K562 (cell line): ENCODE measurements at regions not wholly inside any gene's neighbourhood (a gene's known extent, or its start where the extent isn't known, plus 50 kb on each side); places are given as distances from the start of the nearest gene placed in this dataset.

Experiments used
- ATAC-seq: fragments of 200-7000 bp; cut with Tn5 transposase; 3 replicates; pipeline ENCODE4 v1.9.1; 2020; ENCODE audit warnings: moderate library complexity
- BruUV-seq: library from RNA; stranded (reverse); fragments of 400-500 nt; replicated peaks from 2 replicates; lab custom pipeline; 2021; lab: Mats Ljungman, UMichigan
- CTCF ChIA-PET: fragments of 300-600 bp; formaldehyde crosslinking; extraction: SDS; loops from one replicate; lab custom pipeline; 2021; ENCODE audit warnings: low intra/inter-chr PET ratio; lab: Yijun Ruan, JAX
- POLR2A ChIA-PET: fragments of 300-600, 350-650 bp; sonication (Branson Sonifier 250); formaldehyde crosslinking; extraction: SDS; loops from one replicate; lab custom pipeline; 2021; ENCODE audit warnings: antibody characterized with exemption, inconsistent platforms; lab: Yijun Ruan, JAX
- DNase-seq, 4 experiments: peaks; one replicate each; pipeline versions ENCODE4 v3.0.0 to v3.0.0-alpha.2; 2011 to 2018; ENCODE audit warnings: low spot score in 3 of 4, mixed read lengths in 3 of 4; ENCODE audit errors: extremely low read depth in 1 of 4
- FAIRE-seq: peaks from 2 replicates; lab custom pipeline; 2011; peaks lifted over from hg19 to GRCh38; lab: Jason Lieb, UNC
- H2AFZ ChIP-seq: 2 replicates; pipeline ENCODE4 v1.6.0; 2011; ENCODE audit warnings: low read depth, low read length, control low read depth, inconsistent platforms
- H3K27ac ChIP-seq: fragments of 200-600 bp; 3 replicates; pipeline ENCODE4 v1.8.0; 2011; ENCODE audit warnings: low read depth, mild to moderate bottlenecking, control low read depth, inconsistent platforms, low read length, moderate library complexity, mixed read lengths; ENCODE audit errors: extremely low read depth
- H3K27me3 ChIP-seq, 2 experiments: fragments of 300-600 bp in 1 of 2; 2 replicates in 1 of 2; 3 replicates in 1 of 2; pipeline versions ENCODE4 v1.6.0 to v1.8.0; 2011; ENCODE audit warnings: inconsistent platforms in 2 of 2, low read length in 2 of 2, mild to moderate bottlenecking in 1 of 2, mixed read lengths in 1 of 2, moderate library complexity in 1 of 2; ENCODE audit not compliant: control insufficient read depth in 2 of 2, insufficient read depth in 2 of 2
- H3K36me3 ChIP-seq: fragments of 300-600 bp; 3 replicates; pipeline ENCODE4 v1.8.0; 2011; ENCODE audit warnings: mild to moderate bottlenecking, low read length, inconsistent platforms; ENCODE audit not compliant: control insufficient read depth, insufficient read depth
- H3K4me1 ChIP-seq, 2 experiments: fragments of 200-600 bp in 1 of 2; replicated peaks in 1 of 2; 2 replicates in 1 of 2; 3 replicates in 1 of 2; pipeline versions ENCODE4 v1.5.1 to v1.8.0; 2011; ENCODE audit warnings: inconsistent platforms in 2 of 2, low read length in 2 of 2, mild to moderate bottlenecking in 1 of 2, mixed read lengths in 1 of 2, moderate library complexity in 1 of 2; ENCODE audit not compliant: control insufficient read depth in 2 of 2, insufficient read depth in 2 of 2
- H3K4me2 ChIP-seq: 2 replicates; pipeline ENCODE4 v1.6.1; 2011; ENCODE audit warnings: low read length, control low read depth, inconsistent platforms, mixed read lengths; ENCODE audit not compliant: insufficient read depth
- H3K4me3 ChIP-seq: fragments of 200-600 bp; sonication (generic), shearing (Covaris generic); 2 replicates; pipeline ENCODE4 v1.5.1; 2016; ENCODE audit warnings: control low read depth, inconsistent platforms
- H3K79me2 ChIP-seq: fragments of 200-600 bp; 3 replicates; pipeline ENCODE4 v1.8.0; 2011; ENCODE audit warnings: low read length, inconsistent platforms; ENCODE audit not compliant: control insufficient read depth, insufficient read depth
- H3K9ac ChIP-seq, 2 experiments: 2 replicates each; pipeline versions ENCODE4 v1.6.0 to v1.6.1; 2011; ENCODE audit warnings: low read depth in 2 of 2, low read length in 2 of 2, control low read depth in 1 of 2, inconsistent platforms in 1 of 2, mild to moderate bottlenecking in 1 of 2, mixed read lengths in 1 of 2; ENCODE audit not compliant: insufficient read depth in 1 of 2
- H3K9me1 ChIP-seq: one replicate; pipeline ENCODE4 v1.6.0; 2011; ENCODE audit warnings: inconsistent platforms, mild to moderate bottlenecking, low read length, moderate library complexity; ENCODE audit not compliant: control insufficient read depth, insufficient read depth
- H3K9me3 ChIP-seq: replicated peaks from 2 replicates; pipeline ENCODE4 v1.5.1; 2011; ENCODE audit warnings: low read depth, low read length, inconsistent platforms; ENCODE audit not compliant: control insufficient read depth, insufficient read depth
- H4K20me1 ChIP-seq: replicated peaks from 2 replicates; pipeline ENCODE4 v1.6.1; 2011; ENCODE audit warnings: low read length, inconsistent platforms, mixed read lengths; ENCODE audit not compliant: control insufficient read depth, insufficient read depth
- ARID3B ChIP-seq: fragments of 250-450 bp; sonication (Bioruptor Pico); IDR thresholded peaks from 2 replicates; pipeline ENCODE4 v1.4.0; 2020; ENCODE audit warnings: borderline replicate concordance
- ATF6 ChIP-seq: sonication (generic); formaldehyde crosslinking; IDR thresholded peaks from 2 replicates; pipeline ENCODE4 v1.4.0; 2020; ENCODE audit warnings: mild to moderate bottlenecking, missing genetic modification reagents
- BCL6 ChIP-seq: fragments of 250-450 bp; sonication (Bioruptor Pico); IDR thresholded peaks from 2 replicates; pipeline ENCODE4 v1.4.0; 2020
- KAT2B ChIP-seq: IDR thresholded peaks from one replicate; pipeline ENCODE4 v1.6.1; 2012; ENCODE audit warnings: low read depth, mild to moderate bottlenecking, control low read depth, inconsistent platforms, low read length, moderate library complexity
- KDM5B ChIP-seq: fragments of 200-600 bp; sonication (generic); IDR thresholded peaks from 2 replicates; pipeline ENCODE4 v1.6.1; 2012; ENCODE audit warnings: low read depth, mild to moderate bottlenecking, moderate library complexity, low read length, control low read depth, inconsistent platforms; ENCODE audit not compliant: insufficient replicate concordance
- KLF13 ChIP-seq: fragments of 450-650 bp; IDR thresholded peaks from 2 replicates; pipeline ENCODE4 v1.6.1; 2016; ENCODE audit warnings: missing genetic modification characterization, low read depth, mild to moderate bottlenecking, missing compliant biosample characterization, moderate library complexity, borderline replicate concordance
- MBD2 ChIP-seq: sonication (generic); IDR thresholded peaks from 2 replicates; pipeline ENCODE4 v1.6.1; 2016; ENCODE audit warnings: low read depth, borderline replicate concordance
- NR2C2 ChIP-seq, 2 experiments: fragments of 200-800 bp in 1 of 2; sonication (Bioruptor generic) in 1 of 2; sonication (generic) in 1 of 2; formaldehyde crosslinking in 1 of 2; IDR thresholded peaks; 2 replicates each; pipeline versions ENCODE4 v1.6.1 to v1.8.0; 2016 to 2022; ENCODE audit warnings: mild to moderate bottlenecking in 1 of 2, missing compliant biosample characterization in 1 of 2, missing genetic modification characterization in 1 of 2, missing genetic modification reagents in 1 of 2
- SAP30 ChIP-seq: fragments of 200-600 bp; sonication (generic); IDR thresholded peaks from 2 replicates; pipeline ENCODE4 v1.6.1; 2012; ENCODE audit warnings: borderline replicate concordance, low read depth, mild to moderate bottlenecking, moderate library complexity, low read length, control low read depth, inconsistent platforms; ENCODE audit not compliant: insufficient read depth, poor library complexity, severe bottlenecking
- SIN3B ChIP-seq: fragments of 450-650 bp; IDR thresholded peaks from 2 replicates; pipeline ENCODE4 v1.6.1; 2017; ENCODE audit warnings: low read depth, mild to moderate bottlenecking, moderate library complexity
- ZNF197 ChIP-seq: fragments of 200-800 bp; sonication (Bioruptor generic); IDR thresholded peaks from 2 replicates; pipeline ENCODE4 v1.6.1; 2016; ENCODE audit warnings: low read depth, missing genetic modification characterization, missing compliant biosample characterization
- ZNF280B ChIP-seq: fragments of 250-450 bp; sonication (Bioruptor Pico); IDR thresholded peaks from 2 replicates; pipeline ENCODE4 v1.5.1; 2021; ENCODE audit warnings: mild to moderate bottlenecking
- ZNF395 ChIP-seq: fragments of 200-800 bp; sonication (Bioruptor generic); IDR thresholded peaks from 2 replicates; pipeline ENCODE4 v1.6.1; 2017; ENCODE audit warnings: missing genetic modification characterization, missing compliant biosample characterization
- ZNF75A ChIP-seq: fragments of 450-650 bp; formaldehyde crosslinking; IDR thresholded peaks from 2 replicates; pipeline ENCODE4 v1.4.0; 2020; ENCODE audit warnings: mild to moderate bottlenecking
- WGBS: fragments of 100-300 bp; shearing (Covaris generic); methylation state at CpG from one replicate; pipeline ENCODE4 v1.1.6; 2016; ENCODE audit warnings: low coverage, mixed read lengths; ENCODE audit not compliant: insufficient coverage; ENCODE audit errors: missing lambda C conversion rate; 5-methylcytosine and 5-hydroxymethylcytosine counted together
- in situ Hi-C: fragments of 300-500 bp; cut with MboI; formaldehyde crosslinking; loops from 4 replicates; pipeline ENCODE4 v1.15.0; 2018; ENCODE audit warnings: inconsistent platforms, mixed read lengths
- intact Hi-C: fragments of 100-400 bp; cut with micrococcal nuclease; formaldehyde crosslinking; loops from 2 replicates; pipeline ENCODE4 v1.14.2; 2022

GRCh38 chr4:35966566-35966965, 277.7 kb downstream of the ARAP2 start (continued):
- TF ChIP-seq BCL6 (CRISPR knock-in tag) (no peak), KLF13 (tag) (no peak), ZNF75A (CRISPR knock-in tag) (no peak), ATF6 (CRISPR knock-in tag) (no peak), KDM5B (no peak)

GRCh38 chr4:35970366-35970960, 273.9 kb downstream of the ARAP2 start:
- H4K20me1 ChIP-seq: no peaks in the 10 kb centered on the region
- H2AFZ ChIP-seq: no peak overlapping the region
- no peak overlapping the region for H3K4me2 ChIP-seq
- intact Hi-C loops: no loop called here
- H3K9me1 ChIP-seq: no peaks in the 10 kb centered on the region
- in situ Hi-C loops: no loop called here
- BruUV-seq: no TSS peak
- WGBS: 0% methylated on average over 1 of the region's 1 CpG
- no peak overlapping the region for H3K9ac ChIP-seq
- no peaks in the 10 kb centered on the region for H3K79me2 ChIP-seq
- no peak overlapping the region for H3K4me3 ChIP-seq
- H3K4me1 ChIP-seq: no peaks in the 10 kb centered on the region
- no peaks in the 10 kb centered on the region for H3K27me3 ChIP-seq
- no peak overlapping the region for H3K27ac ChIP-seq
- H3K9me3 ChIP-seq: no peaks in the 10 kb centered on the region
- H3K36me3 ChIP-seq: no peaks in the 10 kb centered on the region
- FAIRE-seq: no peak
- no peak for ATAC-seq
- ChIA-PET CTCF (no interaction called here), POLR2A (no interaction called here)
- DNase-seq: no peak
- TF ChIP-seq MBD2: no peak
- no peak for TF ChIP-seq SIN3B
- no peak for TF ChIP-seq ARID3B (CRISPR knock-in tag)
- no peak for TF ChIP-seq NR2C2 (CRISPR knock-in tag; IDR thresholded peaks at IDR 0.05)
- TF ChIP-seq NR2C2 (tag; IDR thresholded peaks at IDR 0.05): no peak
- TF ChIP-seq KAT2B: no peak
- no peak for TF ChIP-seq ZNF280B (CRISPR knock-in tag)
- TF ChIP-seq ZNF197 (CRISPR knock-in tag): no peak
- no peak for TF ChIP-seq ZNF395
- TF ChIP-seq SAP30: no peak
